ENCODE measurements at regions not wholly inside any gene's neighbourhood (a gene's known extent, or its start where the extent isn't known, plus 50 kb on each side); places are given as distances from the start of the nearest gene placed in this dataset.
"Not testable (repeated sequence)": the region's sequence is repeated elsewhere in the genome, so short reads cannot be mapped to it uniquely, and the experiment has no call there.

DNA sequence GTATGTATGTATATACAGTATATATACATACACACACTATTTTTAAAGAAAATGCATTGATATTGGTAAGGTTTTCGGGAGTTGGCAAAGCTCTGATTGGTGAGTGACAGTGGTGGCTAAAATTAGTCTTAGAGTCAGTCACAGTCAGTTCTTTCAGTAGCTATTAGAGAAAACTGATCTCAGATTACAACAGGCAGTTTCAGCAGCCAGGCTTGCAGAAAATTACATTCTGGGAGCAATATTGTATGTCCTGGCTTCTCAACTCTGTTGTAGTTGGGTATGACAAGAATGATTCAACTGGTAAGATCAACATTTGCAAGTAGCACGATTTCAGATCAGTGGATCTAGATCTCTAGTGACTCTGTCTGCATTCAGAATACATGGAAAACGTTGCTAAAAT lies 897.9 kb upstream of the AUTS2 start:
- no peak for DNase-seq (ENCODE audit: extremely low read depth, low read depth)

DNA sequence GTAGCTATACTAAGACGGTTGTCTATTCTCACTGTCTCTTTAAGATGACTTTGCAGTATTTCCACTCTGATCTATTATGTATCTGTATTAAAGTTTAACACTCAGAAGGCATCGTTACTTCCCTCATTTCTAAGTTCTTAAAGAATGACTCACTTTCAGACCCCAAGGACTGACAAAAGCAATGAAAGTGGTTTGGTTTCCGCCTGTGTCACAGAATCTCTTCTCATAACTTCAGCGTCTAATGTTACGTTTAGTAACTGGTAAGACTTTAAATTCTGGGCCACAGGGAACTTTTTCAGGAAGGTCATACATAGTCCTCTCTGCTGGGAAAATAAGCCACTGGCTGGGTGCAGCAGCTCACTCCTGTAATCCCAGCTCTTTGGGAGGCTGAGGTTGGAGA lies 892.0 kb upstream of the AUTS2 start:
- DNase-seq (ENCODE audit: extremely low read depth, low read depth) = peak; percentile 28

DNA sequence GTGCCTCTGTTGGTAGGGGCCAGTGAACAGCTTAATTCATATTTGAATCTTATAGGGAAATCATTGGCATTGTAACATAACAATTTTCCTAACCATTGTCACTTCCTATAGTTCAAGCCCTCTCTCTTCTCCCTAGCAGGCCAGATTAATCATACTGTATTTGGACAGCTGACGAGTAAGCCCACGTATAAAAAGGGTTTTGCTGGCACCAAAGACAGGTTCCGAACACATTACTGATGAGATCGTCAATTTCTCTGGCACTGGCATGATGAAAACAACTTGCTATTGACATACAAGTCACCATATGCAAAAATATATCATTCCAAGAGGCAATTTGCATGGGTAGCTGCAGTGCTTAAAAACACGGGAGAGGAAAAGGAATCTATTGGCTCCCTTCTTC lies 891.1 kb upstream of the AUTS2 start:
- no peak for DNase-seq (ENCODE audit: extremely low read depth, low read depth)

DNA sequence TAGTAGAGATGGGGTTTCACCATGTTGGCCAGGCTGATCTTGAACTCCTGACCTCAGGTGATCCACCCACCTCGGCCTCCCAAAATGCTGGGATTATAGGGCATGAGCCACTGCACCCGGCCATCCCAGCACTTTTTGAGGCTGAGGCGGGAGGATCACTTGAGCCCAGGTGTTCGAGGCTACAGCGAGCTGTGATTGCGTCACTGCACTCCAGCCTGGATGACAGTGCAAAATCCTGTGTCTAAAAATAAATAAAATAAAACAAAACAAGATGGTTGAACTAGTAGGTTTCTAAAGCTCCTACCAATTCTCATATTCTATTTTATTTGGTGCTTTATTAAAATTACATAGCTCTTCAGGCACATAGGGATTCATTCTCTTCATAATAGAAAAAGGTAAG lies 890.3 kb upstream of the AUTS2 start:
- DNase-seq (ENCODE audit: extremely low read depth, low read depth) = no peak

DNA sequence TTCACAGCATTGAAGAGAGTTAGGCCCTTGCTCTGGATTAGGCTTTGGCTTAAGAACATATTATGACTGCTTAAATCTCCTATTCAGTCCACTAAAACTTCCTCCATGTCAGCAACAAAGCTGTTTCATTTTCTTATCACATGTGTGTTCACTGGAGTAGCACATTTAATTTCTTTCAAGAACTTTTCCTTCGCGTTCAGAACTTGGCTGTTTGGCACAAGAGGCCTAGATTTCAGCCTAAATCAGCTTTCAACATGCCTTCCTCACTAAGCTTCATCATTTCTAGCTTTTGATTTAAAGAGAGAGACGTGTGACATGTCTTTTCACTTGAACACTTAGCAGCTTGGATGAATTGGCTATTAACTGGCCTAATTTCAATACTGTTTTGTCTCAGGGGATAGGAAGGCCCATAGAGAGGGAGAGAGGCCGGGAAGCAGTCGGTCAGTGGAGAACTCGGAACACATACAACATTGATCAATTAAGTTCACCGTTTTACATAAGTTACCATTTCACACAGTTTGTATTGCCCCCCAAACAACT lies 885.2 kb upstream of the AUTS2 start:
- DNase-seq (ENCODE audit: extremely low read depth, low read depth) = no peak

DNA sequence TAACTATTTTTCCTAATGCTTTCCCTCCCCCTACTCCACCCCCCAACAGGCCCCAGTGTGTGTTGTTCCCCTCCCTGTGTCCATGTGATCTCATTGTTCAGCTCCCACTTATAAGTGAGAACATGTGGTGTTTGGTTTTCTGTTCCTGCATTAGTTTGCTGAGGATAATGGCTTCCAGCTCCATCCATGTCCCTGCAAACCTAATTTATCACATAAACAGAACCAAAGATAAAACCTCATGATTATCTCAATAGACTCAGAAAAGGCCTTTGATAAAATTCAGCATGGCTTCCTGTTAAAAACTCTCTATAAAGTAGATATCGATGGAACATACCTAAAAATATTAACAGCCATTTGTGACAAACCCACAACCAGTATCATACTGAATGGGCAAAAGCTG lies 884.1 kb upstream of the AUTS2 start:
- not testable (repeated sequence) for DNase-seq (ENCODE audit: extremely low read depth, low read depth)

DNA sequence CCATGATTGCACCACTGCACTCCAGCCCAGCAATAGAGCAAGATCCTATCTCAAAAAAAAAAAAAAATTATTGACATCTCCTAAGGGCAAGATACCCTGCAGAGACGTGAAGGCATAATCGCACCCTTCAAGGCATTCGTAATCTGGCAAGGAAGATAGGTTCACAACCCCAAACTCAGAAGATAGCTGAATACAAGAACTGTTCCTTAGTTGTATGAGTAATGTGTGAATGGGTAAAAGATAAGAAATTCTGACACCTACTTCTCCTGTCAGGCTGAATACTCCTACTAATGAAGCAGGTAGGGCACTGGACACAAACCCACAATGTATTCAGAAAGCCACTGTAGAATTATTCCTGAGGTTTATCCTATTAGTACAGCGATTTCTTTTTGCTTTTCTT lies 882.4 kb upstream of the AUTS2 start:
- DNase-seq (ENCODE audit: extremely low read depth, low read depth) = no peak

DNA sequence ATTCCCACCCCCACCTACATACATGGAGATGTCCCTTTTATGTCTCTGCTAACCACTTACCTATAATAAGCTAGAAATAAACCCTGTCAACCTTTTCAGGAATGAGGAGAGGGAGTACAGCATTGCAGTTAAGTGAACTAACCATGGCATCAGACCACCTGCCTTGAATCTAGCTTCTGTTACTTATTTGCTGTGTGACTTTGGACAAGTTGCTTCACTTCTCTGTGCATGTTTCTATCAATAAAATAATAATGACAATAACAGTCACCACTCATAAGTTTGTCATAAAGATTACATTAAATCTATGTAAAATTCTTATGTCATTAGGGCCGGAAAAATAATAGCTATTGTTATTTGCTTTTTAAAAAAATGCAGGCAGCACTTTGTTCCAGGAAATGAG lies 881.1 kb upstream of the AUTS2 start:
- no peak for DNase-seq (ENCODE audit: extremely low read depth, low read depth)

DNA sequence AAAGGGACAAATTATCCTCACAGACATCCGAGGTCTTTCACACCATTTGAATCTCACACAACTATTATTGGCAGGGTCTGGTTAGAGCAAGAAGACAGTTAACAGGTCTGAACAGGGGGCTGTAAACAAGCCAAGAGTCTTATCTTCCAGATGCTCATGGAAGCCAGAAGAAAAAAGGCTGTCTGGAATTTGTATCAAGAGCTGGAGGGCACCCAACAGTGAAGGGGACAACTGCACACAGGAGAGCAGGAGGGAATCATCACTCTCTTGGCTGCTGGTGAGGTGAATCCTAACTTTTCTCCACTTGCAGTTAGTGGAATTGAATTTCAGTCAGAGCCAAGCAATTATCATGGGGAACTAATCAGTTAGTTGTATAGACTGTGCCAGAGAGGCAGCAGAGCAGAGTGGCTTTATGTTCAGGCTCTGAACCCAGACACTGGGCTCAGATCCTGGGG lies 880.2 kb upstream of the AUTS2 start:
- no peak for DNase-seq (ENCODE audit: extremely low read depth, low read depth)

DNA sequence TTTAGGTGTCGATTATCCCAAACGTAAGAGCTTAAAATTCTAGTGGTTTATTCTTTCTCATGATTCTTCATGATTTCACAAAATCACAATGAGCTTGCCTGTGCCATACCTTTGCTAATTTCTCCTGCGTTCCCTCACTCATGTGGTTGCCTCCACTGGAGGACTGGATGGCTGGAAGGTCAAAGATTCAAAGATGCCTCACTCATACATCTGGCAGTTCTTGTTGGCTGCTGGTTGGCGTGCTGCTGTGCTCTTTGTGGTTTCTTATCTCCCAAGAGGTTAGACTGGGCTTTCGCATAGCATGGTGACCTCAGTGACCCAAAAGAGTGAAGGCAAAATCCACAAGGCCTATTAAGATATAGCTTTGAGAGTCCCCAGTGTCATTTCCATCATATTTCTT lies 877.6 kb upstream of the AUTS2 start:
- no peak for DNase-seq (ENCODE audit: extremely low read depth, low read depth)

DNA sequence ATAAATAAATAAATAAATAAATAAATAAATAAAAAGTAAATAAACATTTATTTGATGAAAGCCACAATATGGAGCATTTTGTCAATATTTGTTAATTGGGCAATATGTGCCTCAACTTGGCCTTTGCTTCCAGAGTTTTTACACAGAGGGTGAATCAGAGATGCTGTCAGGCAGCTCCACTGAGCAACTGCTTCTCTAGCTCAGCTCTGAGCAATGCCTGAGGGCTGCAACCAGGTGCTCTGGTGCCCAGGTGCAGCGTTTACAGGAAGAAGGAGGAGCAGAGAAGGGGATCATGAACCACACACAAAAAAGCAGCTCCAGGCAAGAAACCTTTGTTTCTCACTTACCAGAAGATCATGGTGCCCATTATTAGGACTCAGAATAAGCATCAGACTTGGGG lies 876.2 kb upstream of the AUTS2 start:
- no peak for DNase-seq (ENCODE audit: extremely low read depth, low read depth)

DNA sequence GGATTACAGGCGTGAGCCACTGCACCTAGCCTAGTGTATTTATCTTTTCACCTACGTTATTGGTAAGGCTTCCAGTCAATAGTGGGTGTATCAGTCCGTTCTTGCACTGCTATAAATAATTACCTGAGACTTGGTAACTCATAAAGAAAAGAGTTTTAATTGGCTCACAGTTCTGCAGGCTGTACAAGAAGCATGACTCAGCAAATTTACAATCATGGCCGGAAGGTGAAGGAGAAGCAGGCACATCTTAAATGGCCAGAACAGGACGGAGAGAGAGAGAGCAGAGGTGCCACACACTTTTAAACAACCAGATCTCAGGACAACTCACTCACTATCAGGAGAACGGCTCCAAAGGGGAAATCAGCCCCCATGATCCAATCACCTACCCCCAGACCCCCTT lies 873.3 kb upstream of the AUTS2 start:
- DNase-seq (ENCODE audit: extremely low read depth, low read depth) = no peak

DNA sequence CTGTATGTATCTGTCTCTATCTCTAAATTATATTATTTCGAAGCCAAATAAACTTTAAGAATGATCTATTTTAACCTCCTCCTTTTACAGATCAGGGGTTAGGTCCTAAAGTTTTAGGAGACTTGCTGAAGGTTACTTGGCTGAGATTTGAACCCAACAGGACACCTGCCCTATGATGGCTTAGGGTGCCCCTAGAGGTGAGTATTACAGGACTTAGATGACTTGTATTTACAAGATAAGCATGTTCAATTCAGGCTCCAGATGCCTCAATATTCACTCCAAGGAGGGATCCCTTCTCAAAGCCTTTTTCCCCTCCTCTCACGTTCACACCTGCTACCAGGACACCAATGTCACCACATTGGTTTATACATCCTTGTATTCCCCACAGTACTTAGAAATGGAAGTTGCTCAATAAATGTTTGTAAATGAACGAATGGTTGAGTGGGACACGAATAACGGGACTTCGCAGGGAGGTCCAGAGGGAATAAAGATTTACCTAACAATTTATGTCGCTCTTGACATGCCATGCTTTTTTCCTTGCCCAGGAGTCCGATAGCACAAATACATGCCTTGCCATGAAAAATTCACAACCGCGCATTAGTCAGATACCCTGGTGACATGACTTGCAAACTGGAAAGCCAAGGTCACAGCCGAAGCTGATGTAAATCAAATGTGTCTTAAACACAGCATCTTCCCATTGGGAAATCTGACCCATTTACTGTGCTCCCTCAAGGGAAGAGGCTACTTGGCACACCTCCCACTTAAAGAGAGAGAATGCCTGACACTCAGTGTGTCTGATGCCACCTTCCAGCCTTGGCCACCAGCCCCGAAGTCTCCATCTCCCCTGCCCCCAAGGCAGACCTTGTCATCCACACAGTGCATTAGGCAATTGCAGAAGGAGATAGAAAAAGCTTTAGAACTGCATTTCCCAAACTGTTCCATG lies 872.2 kb upstream of the AUTS2 start:
- DNase-seq (ENCODE audit: extremely low read depth, low read depth) = no peak

DNA sequence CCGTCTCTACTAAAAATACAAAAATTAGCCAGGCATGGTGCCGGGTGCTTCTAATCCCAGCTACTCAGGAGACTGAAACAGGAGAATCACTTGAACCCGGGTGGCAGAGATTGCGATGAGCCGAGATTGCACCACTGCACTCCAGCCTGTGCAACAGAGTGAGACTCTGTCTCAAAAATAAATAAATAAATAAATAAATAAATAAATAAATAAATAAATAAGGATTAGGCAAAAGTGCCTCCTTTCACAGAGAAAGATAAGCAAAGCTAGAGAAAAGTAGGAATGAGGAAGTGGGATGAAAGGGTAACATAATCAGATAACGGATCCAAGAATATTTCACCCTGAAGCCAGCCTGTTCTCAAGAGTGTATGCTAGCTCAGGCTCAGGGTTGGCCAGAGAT lies 869.6 kb upstream of the AUTS2 start:
- not testable (repeated sequence) for DNase-seq (ENCODE audit: extremely low read depth, low read depth)

DNA sequence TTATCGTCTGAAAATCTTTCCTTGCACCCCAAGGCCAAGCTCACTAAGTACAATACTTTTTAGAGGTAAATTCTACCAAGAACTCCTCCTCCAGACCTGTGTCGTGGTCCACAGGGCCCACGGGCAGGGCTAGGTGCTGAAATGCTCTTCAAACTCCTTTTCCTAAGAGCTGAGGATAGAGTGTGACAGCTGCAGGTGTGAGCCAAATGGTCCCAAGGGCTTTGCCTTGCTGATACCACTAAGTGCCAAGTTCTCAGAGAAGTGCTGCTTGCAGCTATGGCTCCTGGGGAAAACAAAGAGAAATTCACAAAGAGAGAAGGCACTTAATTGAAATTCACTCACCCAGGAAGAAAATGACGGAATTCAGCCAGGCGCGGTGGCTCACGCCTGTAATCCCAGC lies 868.9 kb upstream of the AUTS2 start:
- DNase-seq (ENCODE audit: extremely low read depth, low read depth) = no peak

DNA sequence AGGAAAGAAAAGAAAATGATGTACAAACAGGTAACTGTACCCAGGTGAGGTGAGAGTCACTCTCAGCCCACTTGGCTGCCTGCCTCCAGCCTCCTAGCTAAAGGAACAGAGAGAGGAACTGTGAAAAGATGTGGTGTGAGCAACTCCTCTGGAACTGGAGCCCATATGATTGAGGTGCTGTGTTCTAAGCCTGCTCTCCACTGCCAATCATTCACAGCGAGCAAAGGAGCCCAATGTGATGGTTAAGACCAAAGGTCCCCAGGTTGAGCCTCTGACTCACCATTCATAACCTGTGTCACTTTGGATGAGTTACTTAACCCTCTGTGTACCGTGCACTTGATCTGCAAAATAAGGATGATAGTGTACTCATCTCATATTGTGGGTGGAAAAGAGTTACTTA lies 868.1 kb upstream of the AUTS2 start:
- DNase-seq (ENCODE audit: extremely low read depth, low read depth) = no peak

DNA sequence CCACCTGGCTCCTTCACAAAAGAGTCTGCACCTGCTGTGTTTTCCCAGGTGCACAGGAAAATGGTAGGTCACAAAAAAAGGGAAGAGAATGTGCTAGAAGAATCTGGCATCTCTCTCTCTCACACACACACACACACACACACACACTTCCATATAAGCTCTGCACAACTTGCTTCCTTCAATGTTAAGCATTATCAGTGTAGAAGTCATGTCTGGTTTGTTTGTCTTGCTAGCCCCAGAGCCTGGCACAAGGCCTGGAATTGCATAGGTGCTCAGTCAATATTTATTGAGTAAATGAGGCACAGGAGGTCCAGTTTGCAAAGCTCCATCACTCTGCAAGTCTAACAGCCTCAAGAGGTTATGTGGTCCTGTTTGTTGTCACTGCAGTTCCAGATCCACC lies 867.3 kb upstream of the AUTS2 start:
- no peak for DNase-seq (ENCODE audit: extremely low read depth, low read depth)

DNA sequence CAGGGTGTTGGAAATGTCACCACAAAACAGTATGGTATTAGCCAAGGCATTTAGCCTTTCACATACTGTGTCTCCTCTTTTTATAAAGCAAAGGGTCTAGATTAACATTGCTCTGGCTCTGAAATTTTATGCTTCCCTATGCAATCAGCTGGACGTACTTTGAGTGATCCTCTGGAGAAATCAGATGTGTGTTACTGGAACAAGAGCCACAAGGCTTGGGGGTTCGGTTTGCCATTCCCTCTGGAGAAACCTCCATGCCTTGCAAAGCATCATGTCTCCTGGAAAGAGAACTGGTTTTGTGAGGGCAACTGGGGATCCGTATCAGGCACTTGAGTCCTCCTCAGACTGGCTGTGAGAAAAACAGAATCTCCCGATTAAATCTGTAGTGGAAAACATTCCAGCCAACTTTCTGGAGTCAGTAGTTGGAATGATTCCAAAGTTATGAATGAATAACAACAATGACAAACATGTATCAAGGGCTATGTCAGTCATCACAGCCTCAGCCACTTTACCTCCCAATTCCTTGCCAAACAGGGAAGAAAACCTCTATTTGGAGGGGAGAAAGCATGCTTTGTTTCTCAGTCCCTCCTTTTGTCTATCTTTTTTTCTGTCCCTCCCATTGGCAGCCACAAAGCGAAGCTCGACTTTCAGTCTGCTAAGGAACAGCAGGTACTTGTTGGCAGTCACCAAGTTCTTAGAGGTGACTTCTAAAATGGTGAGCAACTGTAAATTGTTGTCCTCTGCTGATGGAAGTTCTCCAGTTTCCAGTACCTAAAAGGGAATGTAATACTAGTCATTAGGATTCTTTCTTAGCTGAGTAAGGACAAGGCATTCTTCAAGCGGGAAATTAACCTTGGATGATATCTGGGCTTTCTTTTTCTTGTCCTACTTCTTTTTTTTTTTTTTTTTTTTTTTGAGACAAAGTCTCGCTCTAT lies 864.8 kb upstream of the AUTS2 start:
- DNase-seq (ENCODE audit: extremely low read depth, low read depth) = no peak

DNA sequence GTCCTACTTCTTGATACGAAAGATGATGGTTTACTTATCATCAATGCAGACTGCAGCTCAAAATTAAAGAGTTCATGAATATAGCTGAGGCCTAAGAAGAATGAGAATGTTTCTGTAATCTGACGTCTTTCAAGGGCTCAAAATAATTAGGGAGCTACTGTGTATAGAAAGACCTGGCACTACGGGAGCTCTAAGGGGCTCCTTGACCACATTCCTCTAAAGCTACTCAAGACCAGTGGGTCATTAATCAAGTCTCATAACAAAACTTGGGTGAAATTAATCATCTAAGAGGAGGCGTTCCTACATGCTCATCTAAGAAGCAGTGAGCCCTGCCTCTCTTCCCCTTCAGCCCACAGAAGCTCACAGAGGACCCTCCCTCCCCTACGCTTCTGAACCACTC lies 863.8 kb upstream of the AUTS2 start:
- DNase-seq (ENCODE audit: extremely low read depth, low read depth) = no peak

DNA sequence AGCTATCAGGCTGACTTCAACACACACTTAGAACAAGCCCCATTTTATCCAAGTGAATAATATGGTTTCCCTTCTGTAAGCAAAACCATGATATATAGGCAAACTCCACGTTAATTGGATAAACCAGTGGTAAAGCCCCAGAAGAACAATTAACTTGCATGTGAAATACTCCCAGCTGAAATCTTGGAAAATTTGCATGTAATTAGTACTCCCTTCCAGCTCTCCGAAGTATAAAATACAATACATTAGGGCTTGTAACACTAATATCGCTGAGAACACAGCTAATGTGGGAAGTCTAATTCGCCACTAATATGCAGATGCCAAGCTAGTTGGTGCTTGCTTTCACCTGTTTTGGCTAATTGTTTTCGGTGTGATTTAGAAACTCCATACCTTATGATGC lies 859.0 kb upstream of the AUTS2 start:
- no peak for DNase-seq (ENCODE audit: extremely low read depth, low read depth)

DNA sequence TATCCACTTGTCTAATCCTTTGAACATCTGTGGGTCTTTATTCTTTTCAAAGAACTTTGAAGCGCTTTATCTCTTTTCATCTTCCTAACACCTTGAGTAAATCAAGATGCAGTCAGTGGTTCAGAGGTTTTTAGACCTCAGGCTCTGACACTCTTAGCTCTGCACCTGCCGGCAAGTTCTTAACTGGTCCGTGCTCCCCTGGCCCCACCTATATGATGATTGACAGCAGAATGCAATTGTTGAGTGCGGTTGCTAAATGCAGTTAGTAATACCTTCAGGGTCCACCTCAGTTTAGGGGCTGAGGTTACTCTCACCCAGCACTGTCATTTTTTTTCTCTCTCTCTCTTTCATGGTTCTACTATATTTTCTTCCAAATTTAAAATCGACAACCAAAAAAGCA lies 854.2 kb upstream of the AUTS2 start:
- DNase-seq (ENCODE audit: extremely low read depth, low read depth) = no peak

Measured in NCI-H460 (cell line).